Fibroblast of skin of left quadriceps (primary cell): ENCODE measurements at regions not wholly inside any gene's neighbourhood (a gene's known extent, or its start where the extent isn't known, plus 50 kb on each side); places are given as distances from the start of the nearest gene placed in this dataset.
"Not testable (repeated sequence)": the region's sequence is repeated elsewhere in the genome, so short reads cannot be mapped to it uniquely, and the experiment has no call there.

ENCODE experiments used
- DNase-seq, 2 experiments: peaks; one replicate each; pipeline ENCODE4 v3.0.0-alpha.2; 2013; ENCODE audit warnings: low read depth in 2 of 2

DNA sequence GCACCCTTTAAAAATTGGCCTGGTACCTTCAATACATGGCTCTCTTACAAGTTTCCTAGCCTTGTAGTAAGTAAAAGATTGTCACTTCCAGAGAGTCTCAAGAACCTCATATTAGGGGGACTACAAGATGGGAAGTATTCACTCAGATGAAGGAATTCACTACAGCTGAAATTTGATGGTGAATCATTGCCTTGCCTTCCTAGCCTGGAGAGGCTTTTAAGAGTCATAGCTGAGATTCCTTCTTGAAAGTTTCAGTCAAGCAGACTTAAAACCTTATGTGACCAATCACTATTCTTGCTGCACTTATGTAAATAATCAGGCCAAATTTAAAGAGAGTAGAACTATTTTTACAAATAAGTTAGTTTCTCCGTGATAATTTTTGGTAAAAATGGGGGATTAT, 451.6 kb downstream of the TRHDE start:
- no peak for DNase-seq

DNA sequence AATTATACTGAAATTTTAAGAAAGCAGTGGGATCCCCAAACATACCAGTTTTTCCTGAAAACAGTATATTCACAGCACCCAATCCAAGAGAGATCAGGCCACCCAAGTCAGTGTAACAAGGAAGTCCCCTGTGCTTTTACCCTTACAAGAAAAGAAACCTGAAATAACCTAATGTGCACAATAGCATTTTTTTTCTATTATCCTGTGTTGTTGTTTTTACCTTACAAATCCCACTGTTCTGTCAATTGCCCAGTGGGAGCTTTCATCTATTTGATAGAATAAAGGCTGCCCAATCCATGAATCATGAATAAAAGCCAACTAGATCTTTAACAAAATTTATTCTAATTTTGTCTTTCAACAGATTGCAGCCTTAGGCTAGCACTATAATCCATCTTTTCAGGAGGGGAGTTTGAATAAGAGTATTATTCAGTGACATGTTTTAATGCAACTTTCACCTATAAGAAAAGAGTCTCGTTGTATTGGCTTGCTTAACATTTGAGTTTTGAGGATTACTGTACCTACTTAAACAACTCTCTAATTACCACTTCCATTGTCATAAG, 457.4 kb downstream of the TRHDE start:
- no peak for DNase-seq

DNA sequence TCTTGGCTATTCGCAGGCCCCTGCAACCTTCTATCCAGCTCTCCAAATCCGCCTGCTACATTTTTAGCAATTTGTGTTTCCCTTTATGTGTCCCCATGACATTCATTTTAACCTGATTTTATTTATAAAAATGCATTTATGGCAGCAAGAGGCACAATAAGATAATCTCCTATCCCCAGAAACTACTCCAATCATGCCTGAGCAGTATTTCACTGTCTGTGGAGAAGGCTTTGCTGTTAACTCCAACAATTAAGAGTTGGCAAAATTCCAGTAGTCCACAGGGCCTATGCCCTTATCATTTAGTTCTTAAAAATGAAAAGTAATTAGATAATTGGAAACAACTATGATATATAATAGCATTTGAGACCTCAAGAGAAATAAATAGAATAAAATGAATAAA, 462.4 kb downstream of the TRHDE start:
- DNase-seq = no peak

DNA sequence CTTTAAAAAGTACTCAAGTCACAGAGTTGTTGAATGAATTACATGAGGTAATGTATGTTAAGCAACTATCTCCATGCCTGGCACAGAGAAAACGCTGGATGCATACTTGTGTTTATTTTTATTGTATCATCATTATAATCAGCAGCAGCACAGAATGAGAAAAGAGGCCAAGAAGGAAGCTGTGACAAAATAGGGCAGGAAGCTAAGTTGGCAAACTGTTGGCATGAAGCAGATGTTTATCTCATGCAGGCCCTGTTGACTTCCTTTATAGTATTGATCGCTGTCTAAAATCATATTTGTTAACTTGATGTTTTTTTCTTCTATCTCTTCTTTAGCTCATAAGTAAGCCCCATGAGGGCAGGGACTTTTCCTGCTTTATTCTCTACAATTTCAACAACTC, 466.6 kb downstream of the TRHDE start:
- no peak for DNase-seq

DNA sequence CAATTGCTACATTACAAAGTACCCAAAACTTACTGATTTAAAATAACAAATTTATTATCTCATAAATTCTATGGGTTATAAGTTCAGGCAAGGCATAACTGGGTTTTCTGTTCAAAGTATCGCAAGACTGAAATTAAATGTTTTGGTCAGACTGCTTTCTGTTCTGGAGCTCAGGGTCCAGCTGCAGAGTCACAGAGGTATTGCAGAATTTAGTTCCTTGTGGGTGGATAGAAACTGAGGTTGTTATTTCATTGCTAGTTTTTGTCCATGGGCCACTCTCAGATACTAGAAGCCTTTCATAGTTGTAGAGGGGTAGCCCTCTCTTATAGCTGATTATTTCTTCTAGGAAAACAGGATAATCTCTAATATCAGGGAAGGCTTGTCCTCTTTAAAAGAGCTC, 467.9 kb downstream of the TRHDE start:
- DNase-seq = no peak

DNA sequence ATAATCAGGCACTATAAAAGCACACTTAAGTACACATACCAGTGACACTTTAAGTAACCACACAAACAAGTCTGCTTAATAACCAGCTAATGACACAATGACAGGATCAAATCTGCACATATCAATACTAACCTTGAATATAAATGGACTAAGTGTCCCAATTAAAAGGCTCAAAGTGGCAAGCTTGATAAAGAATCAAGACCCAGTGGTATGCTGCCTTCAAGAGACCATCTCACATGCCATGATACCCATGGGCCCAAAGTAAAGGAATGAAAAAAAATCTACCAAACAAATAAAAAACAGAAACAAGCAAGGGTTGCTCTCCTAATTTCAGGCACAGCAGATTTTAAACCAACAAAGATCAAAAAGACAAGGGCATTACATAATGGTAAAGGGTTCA, 470.4 kb downstream of the TRHDE start:
- DNase-seq = no peak

DNA sequence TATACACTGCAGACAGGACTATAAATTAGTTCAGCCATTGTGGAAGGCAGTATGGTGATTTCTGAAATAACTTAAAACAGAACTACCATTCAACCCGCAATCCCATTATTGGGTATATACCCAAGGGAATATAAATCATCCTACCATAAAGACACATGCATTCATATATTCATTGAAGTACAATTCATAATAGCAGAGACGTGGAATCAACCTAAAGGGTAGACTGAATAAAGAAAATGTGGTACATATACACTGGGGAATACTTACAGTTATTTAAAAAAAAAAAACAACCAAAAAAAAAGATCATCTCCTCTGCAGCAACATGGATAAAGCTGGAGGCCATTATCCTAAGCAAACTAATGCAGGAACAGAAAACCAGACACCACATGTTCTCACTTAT, 473.9 kb downstream of the TRHDE start:
- DNase-seq = no peak

DNA sequence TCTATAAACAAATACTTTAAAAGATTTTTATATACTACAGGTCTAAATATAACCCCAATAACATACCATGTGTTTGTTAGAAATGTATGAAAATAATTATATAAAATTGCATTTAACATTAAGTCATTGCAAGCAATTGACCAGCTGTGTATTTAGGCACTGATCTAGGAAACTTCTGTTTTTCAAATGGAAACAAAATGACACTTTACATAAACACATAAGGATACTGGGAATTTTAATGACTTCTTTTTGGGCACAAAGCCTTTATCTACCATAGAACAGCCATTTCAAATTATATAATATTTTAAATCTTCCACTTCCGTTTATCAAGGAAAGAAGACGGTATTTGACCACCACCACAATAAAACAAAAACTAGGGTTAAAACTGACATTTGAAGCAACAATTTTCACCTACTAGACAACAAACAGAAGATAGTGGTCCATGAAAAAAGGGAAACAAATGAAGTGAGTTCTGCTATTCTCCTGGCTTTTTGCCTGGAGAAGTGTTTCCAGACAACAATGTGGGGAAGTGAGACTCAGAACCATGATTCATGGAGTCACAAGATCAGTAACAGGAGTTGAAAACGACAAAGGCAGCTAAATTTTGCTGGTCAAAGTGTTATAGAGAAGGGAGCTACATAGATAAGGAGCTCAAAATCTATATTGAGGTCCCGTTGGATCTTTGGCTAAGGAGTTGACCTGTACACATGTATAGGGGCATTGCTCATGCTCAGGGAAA, 475.1 kb downstream of the TRHDE start:
- no peak for DNase-seq

DNA sequence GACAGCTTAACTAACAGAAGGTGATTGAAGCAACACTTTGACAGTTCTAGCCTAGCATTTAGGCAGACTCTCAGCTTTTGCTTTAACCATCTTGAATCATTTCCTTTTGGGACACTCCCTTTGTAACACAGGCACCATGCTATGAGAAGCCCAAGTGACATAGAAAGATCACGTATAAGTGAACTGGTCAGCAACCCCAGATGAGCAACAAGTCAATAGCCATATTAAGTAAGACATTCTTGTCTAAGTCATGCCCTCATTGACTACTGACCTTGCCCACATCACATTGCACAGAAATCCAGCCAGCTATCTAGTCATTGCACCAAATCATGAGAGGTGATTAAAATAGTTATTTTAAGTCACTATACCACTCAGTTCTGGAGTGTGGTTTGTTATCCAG, 476.8 kb downstream of the TRHDE start:
- no peak for DNase-seq

DNA sequence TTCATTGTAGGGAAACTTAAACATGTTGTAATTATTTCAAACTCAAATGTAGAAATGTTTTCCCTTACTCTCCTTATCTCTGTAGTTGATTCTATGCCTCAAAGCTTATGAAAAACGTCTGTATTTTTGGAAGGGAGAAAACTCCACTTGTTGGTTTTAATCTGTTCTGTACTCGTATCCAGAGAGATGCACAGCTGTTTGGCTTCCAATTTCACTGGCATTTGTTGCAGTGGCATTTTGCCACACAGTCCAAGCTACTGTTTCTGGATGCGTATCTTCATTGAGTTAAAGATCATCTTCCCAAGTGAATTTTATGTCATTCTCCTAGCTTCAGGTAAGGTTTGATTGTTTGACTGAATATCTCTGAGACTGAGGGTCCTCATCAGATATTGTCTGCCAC, 481.4 kb downstream of the TRHDE start:
- no peak for DNase-seq

DNA sequence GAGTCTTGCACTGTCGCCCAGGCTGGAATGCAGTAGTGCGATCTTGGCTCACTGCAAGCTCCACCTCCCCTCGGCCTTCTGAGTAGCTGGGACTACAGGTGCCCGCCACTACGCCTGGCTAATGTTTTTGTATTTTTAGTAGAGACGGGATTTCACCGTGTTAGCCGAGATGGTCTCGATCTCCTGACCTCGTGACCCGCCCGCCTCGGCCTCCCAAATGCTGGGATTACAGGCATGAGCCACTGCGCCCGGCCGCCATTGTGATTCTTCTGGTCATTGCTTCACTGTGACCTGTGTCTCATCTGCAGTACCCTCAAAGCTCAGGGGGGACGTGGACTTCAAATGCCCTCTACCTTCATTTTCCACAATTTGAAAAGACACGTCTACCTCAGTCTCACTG, 481.9 kb downstream of the TRHDE start:
- not testable (repeated sequence) for DNase-seq

DNA sequence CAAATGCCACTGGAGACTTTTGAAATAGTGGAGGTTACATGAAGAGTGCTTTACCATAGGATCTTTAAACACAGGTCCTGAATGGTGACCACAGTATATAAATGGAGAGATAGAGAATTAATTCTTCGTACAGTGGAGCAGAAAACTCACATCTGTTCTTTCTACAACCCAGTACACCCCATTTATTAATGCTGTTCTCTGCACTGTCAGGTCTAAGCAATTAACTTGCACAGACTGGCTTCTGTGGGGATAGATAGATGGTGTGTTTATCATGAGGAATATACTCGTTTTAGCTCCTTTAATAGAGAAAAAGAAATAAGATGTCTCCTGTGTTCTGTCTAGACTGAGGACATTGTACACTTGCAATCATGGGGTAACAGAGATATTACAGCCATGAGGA, 494.3 kb downstream of the TRHDE start:
- DNase-seq = no peak

DNA sequence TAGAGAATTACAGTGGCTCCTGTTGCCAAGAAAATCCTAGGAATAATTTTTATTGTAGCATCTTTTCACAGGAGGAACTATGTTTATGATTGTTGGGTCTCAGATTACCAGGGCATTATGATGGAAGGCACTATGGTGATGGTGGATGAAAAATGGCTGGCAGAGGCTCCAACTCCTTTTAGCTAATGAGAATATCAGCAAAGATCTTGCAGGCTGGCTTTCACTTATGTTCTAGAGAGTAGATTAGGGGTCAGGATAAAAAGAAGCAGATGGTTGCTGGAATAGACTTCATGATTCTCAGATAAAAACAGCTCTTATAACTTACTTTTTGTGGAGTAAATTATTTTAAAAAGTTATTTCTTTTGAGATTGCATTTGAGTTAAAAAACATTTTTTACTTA, 501.9 kb downstream of the TRHDE start:
- no peak for DNase-seq

DNA sequence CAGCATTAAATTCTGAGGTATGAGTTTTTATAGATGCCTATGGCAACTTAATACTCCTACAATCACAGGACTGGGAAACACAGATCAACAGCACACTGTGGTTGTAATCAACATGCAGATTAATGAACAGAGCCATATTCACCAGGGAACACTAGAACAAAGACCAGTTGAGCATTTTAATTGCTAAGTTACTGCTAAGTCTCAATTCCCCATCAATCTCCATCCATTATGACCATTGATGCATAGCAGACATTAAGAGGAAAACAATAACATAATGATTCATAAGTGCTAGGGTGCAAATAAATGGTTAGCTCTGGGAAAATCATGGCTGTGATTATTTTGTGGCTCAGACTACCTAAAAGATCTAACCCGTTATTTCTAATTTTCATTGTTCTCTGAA, 505.6 kb downstream of the TRHDE start:
- no peak for DNase-seq

DNA sequence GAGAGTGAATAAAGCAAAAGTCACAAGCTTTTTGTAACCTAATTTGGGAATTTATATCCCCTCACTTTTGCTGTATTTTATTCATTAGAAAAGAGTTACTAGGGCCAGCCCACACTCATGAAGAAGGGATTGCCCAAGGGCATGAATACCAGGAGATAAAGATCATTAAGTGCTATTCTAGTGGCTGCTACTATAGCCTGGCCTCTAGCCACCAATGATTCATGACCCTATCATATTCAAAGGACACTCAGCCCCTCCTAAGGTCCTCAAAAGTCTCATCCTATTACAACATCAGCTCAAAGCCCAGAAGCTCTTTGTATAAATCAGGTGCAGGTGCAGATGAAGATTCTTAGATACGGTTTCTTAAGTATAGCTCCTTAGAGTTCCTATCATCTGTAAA, 518.1 kb downstream of the TRHDE start:
- no peak for DNase-seq

DNA sequence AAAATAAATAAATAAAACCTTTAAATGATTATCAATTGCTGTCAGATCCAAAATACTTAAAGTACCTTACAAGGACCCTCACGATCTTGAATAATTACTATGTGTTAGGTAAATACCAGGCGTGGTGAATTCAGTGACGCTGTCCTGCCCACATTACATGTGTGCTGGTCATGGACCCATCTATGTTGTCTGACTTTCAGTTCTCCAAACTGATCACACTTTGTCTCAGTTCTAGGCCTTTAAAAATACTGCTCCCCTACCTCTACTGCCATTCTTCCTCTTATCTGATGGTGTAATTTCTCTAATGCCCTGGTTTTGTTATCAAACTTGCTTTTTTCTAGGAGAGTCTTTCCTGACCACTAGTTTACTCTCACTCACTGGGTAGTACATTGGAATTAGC, 520.7 kb downstream of the TRHDE start:
- DNase-seq = no peak

DNA sequence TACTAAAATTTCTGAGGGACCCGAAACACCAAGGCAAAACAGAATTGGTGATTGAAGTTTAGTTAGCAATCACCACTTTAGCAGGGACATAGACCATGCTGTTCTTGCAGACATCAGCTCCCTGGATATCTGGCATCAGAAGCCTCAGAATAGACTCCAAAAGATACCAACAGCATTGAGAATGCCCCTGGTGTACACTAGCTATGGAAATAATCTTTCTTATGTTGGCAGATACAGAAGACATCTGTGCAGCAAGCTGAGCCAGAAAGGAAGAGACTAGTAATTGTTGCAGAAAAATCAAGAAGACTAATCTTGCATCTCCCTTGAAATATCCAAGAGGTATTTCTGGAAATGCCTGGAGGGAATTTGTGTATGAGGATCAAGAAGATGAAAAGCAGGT, 521.6 kb downstream of the TRHDE start:
- no peak for DNase-seq

DNA sequence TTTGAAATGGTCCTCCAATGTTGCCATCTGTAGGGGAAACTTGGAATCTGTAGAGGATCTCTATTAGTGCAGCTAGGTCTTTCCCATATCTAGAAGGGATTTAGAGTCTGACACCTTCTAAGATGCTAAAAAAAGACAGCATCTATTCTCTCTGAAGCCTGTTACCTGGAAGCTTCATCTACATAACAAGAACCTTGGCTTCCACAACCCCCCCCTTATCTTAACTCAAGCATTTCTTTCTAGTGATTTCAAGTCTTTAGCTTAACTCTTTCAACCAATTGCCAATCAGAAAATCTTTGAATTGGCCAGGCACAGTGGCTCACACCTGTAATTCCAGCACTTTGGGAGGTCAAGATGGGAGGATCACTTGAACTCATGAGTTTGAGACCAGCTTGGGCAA, 543.3 kb downstream of the TRHDE start:
- DNase-seq = no peak

DNA sequence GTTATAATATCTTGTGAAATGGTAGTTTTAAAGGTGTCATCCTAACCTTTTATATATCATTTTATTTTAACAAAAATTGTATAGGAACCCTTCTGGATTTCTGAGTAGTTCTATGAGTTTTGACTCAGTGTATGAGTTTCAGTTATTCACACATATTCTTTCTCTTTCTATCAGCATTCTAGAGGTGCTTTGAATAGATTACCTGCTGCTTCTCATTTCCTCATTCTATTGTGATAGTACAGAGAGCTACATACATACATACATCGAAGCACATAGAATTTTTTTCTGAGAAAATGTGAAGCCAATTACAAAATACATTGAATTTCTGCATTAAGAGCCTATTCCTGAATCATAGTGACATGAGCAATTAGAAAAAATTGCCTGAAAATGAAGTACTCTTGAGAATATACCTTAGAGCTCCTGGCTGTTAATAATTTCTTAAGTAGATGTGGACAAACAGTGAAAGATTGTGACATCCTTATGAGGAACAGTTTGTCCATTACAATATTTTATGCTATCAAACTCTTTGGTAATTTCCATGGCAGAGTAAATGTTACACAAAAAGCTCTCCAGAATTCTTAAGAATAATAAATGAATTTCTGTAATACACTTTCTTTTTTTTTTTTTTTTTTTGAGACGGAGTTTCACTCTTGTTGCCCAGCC, 556.6 kb downstream of the TRHDE start:
- DNase-seq = no peak

DNA sequence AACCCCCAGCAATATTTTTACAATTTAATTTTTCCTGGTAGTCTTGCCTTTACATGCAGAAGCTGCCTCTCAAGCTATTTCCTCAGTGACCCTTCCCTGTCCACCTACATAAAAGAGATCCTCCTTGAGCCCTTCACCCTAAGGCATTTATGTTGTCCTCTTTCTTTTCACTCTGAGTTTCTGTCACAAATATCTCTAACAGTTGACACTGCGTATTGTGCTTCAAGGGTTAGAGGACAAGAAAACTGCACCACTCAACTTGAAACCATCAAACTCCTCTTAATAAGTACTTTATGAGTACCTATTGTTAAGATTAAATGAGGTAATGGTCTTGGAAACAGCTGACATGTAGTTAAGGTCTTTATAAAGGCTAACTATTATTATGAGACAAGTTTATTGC, 557.7 kb downstream of the TRHDE start:
- DNase-seq = no peak

DNA sequence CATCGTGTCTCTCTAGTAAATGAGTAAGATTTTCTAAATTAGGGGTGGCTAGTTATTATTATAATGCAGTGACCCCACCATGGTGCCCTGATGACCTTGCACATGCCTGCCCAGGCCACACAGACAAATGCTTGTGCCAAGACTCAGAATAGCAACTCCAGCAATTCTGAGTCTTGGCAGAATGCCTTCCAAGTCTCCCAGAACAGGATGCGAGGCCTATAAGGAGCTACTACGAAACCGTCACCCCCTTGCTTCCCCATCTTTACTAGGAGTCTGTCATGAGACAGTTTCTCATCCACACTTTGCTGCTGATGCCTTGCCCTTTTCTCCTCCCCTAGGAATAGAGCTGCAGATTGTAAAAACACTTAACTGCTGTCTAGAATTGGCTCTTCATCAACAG, 559.9 kb downstream of the TRHDE start:
- DNase-seq = no peak

DNA sequence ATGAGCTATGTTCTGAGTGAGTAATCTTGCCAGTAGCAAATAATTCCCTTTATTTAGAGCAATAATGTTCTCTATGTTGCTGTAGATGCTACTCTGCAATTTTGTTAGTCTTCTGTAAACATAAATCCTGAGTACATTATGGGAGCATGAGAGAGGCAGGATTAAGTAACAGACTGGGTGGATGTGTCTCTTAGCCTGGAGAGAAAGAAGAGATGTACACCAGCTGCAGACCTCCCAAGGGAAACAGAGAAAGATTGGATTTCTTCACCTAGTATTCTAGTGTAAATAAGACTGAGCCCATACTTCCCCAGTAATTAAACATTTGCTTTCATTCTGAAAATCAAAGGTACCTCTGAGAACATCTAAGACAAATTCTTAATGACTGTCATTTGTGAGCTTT, 564.0 kb downstream of the TRHDE start:
- DNase-seq = no peak

DNA sequence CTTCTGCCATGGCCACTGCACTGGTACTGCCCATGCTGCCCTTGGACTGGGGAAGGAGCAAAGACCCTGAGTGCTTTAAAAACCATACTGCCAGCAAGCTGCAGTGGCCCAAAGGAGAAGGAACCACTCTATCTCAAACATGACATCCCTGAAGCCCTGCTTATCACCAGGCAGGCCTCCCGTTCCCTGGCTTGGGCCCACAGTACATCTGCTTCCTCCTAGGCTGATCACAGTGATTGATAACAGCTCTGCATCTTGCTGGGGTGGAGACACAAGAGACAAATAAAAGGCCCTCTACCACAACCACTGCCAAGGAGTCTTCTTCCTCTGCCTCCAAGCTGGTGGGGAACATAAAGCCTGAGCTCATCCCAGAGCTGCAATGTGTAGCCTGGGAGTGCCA, 567.5 kb downstream of the TRHDE start:
- no peak for DNase-seq

DNA sequence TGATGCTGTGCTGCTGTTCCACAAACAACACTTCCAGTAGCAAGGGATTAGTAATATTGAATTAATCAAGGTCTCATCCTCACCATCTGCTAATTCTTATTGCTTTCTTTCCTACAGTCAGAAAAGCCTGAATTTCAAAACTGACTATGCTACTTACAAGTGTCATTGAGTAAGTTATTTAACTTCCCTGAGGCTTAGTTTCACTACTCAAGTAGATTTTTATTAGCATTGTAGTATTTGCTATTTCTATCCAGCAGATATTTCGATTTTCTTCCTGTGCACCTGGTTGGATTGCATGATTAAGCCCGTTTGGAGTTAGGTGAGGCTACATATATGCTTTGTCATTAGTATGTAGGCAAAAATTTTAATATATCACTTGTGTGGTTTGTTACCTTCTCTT, 591.5 kb downstream of the TRHDE start:
- DNase-seq = no peak
